ENCODE measurements at regions not wholly inside any gene's neighbourhood (a gene's known extent, or its start where the extent isn't known, plus 50 kb on each side); places are given as distances from the start of the nearest gene placed in this dataset.

DNA sequence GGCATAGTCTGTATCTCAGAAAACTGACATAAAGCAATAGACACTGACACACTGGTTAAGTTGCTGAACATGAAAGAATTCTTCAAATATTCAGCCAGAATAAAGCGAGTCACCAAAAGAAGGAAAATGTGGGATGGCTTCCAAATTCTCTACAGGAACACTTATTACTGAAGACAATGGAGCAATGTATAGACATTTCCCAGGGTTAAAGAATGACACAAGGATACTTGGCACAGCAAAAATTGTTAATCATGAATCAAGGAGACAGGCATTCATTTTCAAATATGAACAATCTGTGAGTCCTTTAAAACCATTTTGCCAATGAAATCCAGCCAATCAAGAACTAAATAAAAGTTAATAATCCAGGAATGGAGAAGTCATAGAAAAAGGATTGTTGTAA, 92.5 kb downstream of the MTX3 start:
- no peaks in the 10 kb centered on the region for H3K36me3 ChIP-seq

DNA sequence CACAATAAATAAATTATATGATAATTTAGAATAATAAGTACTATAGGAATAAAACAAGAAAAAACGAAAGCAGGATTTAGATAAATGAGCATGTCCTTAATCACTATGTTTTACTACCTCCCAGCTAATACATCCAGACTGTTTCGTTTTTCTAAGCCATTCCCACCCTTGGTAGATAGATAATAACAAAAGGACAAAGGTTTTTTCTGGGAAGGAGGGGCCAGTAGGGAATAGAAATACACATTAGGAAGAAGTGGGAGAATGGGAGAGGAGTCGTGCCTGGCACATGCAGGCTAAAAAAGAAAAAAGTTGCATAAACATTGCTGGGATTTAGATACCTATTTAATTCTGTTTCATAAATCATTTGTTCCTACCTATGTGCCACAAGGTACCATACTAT, 97.1 kb downstream of the MTX3 start:
- Histone ChIP-seq H3K27ac (no peak overlapping the region), H3K36me3 (no peaks in the 10 kb centered on the region), H3K9me3 (ENCODE audit: low read depth) (no peaks in the 10 kb centered on the region), H3K27me3 (no peaks in the 10 kb centered on the region), H3K4me3 (no peak overlapping the region), H3K4me1 (ENCODE audit: low read depth) (no peaks in the 10 kb centered on the region)
- no peak for DNase-seq (ENCODE audit: low read depth in 1 of 2, low spot score in 1 of 2)
- TF ChIP-seq, protein P1, sequence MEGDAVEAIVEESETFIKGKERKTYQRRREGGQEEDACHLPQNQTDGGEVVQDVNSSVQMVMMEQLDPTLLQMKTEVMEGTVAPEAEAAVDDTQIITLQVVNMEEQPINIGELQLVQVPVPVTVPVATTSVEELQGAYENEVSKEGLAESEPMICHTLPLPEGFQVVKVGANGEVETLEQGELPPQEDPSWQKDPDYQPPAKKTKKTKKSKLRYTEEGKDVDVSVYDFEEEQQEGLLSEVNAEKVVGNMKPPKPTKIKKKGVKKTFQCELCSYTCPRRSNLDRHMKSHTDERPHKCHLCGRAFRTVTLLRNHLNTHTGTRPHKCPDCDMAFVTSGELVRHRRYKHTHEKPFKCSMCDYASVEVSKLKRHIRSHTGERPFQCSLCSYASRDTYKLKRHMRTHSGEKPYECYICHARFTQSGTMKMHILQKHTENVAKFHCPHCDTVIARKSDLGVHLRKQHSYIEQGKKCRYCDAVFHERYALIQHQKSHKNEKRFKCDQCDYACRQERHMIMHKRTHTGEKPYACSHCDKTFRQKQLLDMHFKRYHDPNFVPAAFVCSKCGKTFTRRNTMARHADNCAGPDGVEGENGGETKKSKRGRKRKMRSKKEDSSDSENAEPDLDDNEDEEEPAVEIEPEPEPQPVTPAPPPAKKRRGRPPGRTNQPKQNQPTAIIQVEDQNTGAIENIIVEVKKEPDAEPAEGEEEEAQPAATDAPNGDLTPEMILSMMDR (IDR thresholded peaks at IDR 0.05; ENCODE audit: low read depth, low read length) = no peak

More for the DNA sequence above, 92.5 kb downstream of the MTX3 start:
- peak in 1 of 2 donors; percentile 18 for DNase-seq (ENCODE audit: low read depth in 1 of 2, low spot score in 1 of 2)
- no peaks in the 10 kb centered on the region for H3K27me3 ChIP-seq
- H3K4me1 ChIP-seq (ENCODE audit: low read depth) = no peaks in the 10 kb centered on the region
- TF ChIP-seq, protein P1 (IDR thresholded peaks at IDR 0.05; ENCODE audit: low read depth, low read length) = no peak
- H3K9me3 ChIP-seq (ENCODE audit: low read depth) = no peaks in the 10 kb centered on the region
- H3K27ac ChIP-seq = no peak overlapping the region
- H3K4me3 ChIP-seq = no peak overlapping the region

DNA sequence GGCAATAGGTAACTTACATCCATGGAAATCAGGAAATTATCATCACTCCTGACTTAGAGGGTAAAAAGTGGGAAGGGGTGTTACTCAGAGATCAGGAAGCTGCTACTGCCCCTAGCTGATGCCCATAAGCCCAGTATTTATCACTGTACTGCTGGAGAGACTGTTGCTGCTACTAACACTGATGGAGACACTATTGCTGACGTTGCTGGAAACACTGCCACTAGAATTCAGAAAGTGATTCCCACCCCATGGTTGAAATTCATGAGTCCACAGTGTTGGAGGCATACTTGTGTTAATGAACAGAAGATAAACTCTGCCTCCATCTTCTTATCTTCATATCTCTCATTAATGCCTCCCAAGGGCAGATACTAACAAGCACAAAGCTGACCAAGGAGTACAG, 97.6 kb downstream of the MTX3 start:
- no peak for DNase-seq (ENCODE audit: low read depth in 1 of 2, low spot score in 1 of 2)
- Histone ChIP-seq H3K4me3 (no peak overlapping the region), H3K27ac (no peak overlapping the region), H3K36me3 (no peaks in the 10 kb centered on the region), H3K9me3 (ENCODE audit: low read depth) (no peaks in the 10 kb centered on the region), H3K27me3 (no peaks in the 10 kb centered on the region), H3K4me1 (ENCODE audit: low read depth) (no peaks in the 10 kb centered on the region)
- TF ChIP-seq, protein P1 (IDR thresholded peaks at IDR 0.05; ENCODE audit: low read depth, low read length) = no peak

DNA sequence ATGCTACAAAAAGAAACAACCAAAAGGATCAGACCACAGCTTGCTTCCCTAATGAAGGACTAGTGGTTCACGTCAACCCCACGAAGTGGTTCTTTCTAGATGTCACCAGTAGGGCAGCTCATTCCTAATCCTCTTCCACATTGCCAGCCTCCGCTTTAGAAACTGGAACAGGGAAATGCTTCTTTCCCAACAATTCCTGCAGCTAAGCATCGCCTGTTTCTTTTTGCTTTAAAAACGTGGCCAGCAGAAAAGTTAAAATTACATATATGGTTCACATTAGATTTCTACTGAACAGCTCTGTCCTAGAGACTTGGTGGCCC, 100.2 kb downstream of the MTX3 start:
- no peak overlapping the region for H3K27ac ChIP-seq
- no peak overlapping the region for H3K4me3 ChIP-seq
- TF ChIP-seq, protein P1 (IDR thresholded peaks at IDR 0.05; ENCODE audit: low read depth, low read length) = no peak
- H3K27me3 ChIP-seq = no peaks in the 10 kb centered on the region
- no peak for DNase-seq (ENCODE audit: low read depth in 1 of 2, low spot score in 1 of 2)
- H3K4me1 ChIP-seq (ENCODE audit: low read depth) = no peaks in the 10 kb centered on the region
- no peaks in the 10 kb centered on the region for H3K9me3 ChIP-seq (ENCODE audit: low read depth)
- H3K36me3 ChIP-seq = no peaks in the 10 kb centered on the region

DNA sequence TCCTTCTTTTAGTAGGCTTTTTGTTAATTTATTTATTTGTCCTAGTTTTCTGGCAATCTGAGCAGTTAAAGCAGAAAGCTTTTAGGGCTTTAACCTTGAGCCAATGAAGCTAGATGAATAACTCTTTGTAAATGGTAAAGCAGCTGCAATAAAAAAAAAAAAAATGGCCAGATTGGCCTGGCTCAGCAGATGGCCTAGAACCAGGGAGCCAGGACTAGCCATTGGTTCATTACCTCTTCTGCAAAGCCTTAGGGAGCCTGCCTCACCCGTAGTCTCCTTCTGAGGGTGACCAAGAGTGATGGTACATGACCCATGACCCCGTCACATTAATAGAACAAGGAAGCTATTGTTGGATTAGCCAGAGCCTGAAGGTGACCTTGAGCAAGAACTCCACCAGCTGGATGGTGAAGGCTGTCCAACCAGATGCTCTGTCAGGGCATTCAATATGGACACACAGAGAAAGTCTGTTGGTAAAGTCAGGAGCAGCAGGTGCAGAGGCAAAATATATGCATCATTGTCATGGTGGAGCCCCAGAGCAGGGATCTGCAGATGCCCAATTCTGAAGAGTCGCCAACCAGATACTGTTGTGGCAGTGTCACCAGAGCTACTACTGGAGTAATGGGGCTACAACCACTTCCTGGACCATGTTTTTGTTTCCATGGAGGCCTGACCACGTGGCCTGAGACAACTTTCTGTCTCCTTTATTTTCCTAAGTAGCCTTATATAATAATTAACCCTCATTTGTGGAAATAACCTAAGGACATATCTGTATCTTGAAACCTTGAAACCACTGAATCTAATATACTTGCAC, 100.7 kb downstream of the MTX3 start:
- H3K27me3 ChIP-seq = no peaks in the 10 kb centered on the region
- no peak for DNase-seq (ENCODE audit: low read depth in 1 of 2, low spot score in 1 of 2)
- no peaks in the 10 kb centered on the region for H3K9me3 ChIP-seq (ENCODE audit: low read depth)
- no peak overlapping the region for H3K4me3 ChIP-seq
- H3K36me3 ChIP-seq = no peaks in the 10 kb centered on the region
- H3K27ac ChIP-seq = no peak overlapping the region
- TF ChIP-seq, protein P1 (IDR thresholded peaks at IDR 0.05; ENCODE audit: low read depth, low read length) = no peak
- H3K4me1 ChIP-seq (ENCODE audit: low read depth) = no peaks in the 10 kb centered on the region
